ENCODE measurements at regions not wholly inside any gene's neighbourhood (a gene's known extent, or its start where the extent isn't known, plus 50 kb on each side); places are given as distances from the start of the nearest gene placed in this dataset.
A peak's percentile ranks its signal among the peaks of the same experiment; 100 is the strongest.

DNA sequence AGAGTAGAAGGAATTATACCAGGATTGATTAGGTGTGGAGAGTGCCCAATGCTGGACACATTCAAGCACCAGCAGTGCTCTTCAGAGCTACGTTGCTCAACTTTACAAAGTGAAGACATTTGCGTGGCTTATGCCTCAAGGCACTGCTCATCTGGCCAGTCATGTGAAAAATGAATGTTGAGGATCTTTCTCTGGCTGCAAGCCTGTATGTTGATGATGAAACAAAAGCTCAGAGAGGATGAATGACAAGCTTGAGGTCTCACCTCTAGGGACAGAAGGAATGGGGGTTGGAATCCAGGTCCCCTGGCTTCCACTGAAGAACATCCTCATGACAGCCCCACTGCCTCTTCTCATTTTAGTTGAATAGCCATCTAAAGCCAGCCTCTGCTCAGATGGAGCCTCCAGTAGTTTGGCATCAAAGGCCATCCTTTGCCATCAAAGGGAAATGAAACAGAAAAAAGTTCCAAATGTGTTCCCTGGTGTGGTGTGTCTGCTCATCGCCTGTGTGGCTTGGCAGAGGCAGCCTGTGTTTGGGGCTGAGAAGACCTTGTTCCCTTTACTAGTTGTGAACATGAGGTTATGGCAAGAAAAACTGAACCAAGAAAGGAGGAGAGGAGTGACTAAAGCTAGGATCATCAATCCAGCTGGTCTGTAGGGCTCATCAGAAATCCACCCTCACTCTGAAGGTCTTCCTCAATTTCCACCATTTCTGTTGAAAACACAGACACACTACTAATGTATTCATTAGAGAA lies 114.0 kb upstream of the KL start:
- TF ChIP-seq, protein P1, sequence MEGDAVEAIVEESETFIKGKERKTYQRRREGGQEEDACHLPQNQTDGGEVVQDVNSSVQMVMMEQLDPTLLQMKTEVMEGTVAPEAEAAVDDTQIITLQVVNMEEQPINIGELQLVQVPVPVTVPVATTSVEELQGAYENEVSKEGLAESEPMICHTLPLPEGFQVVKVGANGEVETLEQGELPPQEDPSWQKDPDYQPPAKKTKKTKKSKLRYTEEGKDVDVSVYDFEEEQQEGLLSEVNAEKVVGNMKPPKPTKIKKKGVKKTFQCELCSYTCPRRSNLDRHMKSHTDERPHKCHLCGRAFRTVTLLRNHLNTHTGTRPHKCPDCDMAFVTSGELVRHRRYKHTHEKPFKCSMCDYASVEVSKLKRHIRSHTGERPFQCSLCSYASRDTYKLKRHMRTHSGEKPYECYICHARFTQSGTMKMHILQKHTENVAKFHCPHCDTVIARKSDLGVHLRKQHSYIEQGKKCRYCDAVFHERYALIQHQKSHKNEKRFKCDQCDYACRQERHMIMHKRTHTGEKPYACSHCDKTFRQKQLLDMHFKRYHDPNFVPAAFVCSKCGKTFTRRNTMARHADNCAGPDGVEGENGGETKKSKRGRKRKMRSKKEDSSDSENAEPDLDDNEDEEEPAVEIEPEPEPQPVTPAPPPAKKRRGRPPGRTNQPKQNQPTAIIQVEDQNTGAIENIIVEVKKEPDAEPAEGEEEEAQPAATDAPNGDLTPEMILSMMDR (IDR thresholded peaks at IDR 0.05) = no peak
- peak in 1 of 4 donors; percentile 8 for TF ChIP-seq POLR2AphosphoS5 (IDR thresholded peaks at IDR 0.05)
- TF ChIP-seq POLR2A (IDR thresholded peaks at IDR 0.05) = no peak
- TF ChIP-seq EP300 (IDR thresholded peaks at IDR 0.05) = no peak
- H3K27me3 ChIP-seq = no peaks in the 10 kb centered on the region
- intact Hi-C loops (cut with DNase I) = no loop called here
- 76 to 81% methylated on average over 3 of the region's 3 CpGs for WGBS, 2 donors
- no peak overlapping the region for H3K4me3 ChIP-seq
- no peaks in the 10 kb centered on the region for H3K9me3 ChIP-seq
- no peak for DNase-seq
- H3K27ac ChIP-seq = peak overlapping the region; percentile 3 to 62 (median 48)
- H3K4me1 ChIP-seq = peaks cover 0 to 24% (median 13%) of the 10 kb centered on the region in 4 donors
- H3K36me3 ChIP-seq = no peaks in the 10 kb centered on the region

DNA sequence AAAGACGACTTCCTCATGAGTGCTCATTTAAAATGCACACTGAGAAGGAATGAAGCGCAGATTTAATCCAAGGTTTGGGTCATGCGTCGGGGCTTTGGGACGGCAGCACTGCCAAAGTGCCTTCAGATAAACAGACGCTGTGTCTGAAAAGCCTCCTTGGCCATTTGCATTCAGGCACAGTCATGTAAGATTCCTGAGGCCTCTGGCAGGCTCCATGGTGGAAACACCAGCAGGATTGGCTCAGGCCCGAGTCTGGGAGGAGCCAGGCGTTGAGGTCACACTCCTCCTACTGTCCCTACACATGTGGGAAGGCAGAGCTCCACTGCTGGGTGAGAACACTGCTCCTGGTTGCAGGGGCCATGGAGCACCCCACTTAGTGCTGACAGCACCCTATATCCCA lies 113.3 kb upstream of the KL start:
- peak; percentile 88 for DNase-seq
- no peak for TF ChIP-seq POLR2A (IDR thresholded peaks at IDR 0.05)
- TF ChIP-seq, protein P1 (IDR thresholded peaks at IDR 0.05) = no peak
- TF ChIP-seq EP300 (IDR thresholded peaks at IDR 0.05) = no peak
- TF ChIP-seq POLR2AphosphoS5 (IDR thresholded peaks at IDR 0.05) = peak in 1 of 4 donors; percentile 21
- Histone ChIP-seq H3K4me3 (no peak overlapping the region), H3K27ac (peak overlapping the region; percentile 3 to 62 (median 48)), H3K36me3 (no peaks in the 10 kb centered on the region), H3K27me3 (no peaks in the 10 kb centered on the region), H3K4me1 (peaks cover 0 to 24% (median 13%) of the 10 kb centered on the region in 4 donors), H3K9me3 (no peaks in the 10 kb centered on the region)
- 72 to 74% methylated on average over 8 of the region's 8 CpGs for WGBS, 2 donors
- intact Hi-C loops (cut with DNase I) = no loop called here

DNA sequence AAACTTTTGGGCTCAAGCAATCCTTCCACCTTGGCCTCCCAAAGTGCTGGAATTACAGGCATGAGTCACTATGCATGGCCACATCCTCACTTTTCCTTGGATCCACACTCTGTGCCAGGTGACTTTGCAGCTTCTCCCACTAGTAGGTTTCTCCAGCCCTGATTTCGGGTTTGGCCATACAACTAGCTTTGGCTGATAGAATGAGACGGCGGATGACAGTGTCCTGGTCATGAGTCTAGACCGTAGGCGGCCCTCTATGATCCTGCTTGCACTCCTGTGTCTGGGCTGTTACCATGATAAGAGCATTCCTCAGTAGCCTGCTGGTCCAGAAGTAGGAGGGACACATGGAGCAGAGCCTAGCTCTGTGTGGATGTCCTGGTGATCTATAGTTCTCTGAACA lies 112.5 kb upstream of the KL start:
- 94 to 96% methylated on average over 5 of the region's 5 CpGs for WGBS, 2 donors

DNA sequence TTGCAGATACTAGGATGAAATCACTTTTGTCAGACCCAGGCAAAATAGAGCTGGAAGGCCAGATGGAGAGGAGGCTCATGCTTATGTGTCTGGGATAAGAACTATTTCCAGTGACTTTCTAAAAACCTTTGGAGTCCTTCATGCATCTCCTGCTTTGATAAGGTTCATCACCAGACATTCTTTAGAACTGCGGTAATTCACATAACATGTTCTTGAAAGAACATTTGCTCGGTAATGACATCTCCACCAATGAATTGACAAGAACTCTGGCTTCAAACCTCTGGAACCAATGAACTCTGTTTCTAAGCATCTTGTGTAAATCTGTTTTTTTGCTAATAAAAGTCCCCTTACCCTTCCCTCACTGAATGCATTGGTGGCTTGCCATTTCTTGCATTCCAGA lies 112.0 kb upstream of the KL start:
- no peak for DNase-seq
- Histone ChIP-seq H3K4me3 (no peak overlapping the region), H3K9me3 (no peaks in the 10 kb centered on the region), H3K4me1 (peaks cover 0 to 24% (median 13%) of the 10 kb centered on the region in 4 donors), H3K36me3 (no peaks in the 10 kb centered on the region), H3K27me3 (no peaks in the 10 kb centered on the region), H3K27ac (no peak overlapping the region)
- no peak for TF ChIP-seq EP300 (IDR thresholded peaks at IDR 0.05)
- TF ChIP-seq, protein P1 (IDR thresholded peaks at IDR 0.05) = no peak
- TF ChIP-seq POLR2AphosphoS5 (IDR thresholded peaks at IDR 0.05) = no peak
- TF ChIP-seq POLR2A (IDR thresholded peaks at IDR 0.05) = no peak
- WGBS, 2 donors = 95 to 96% methylated on average over 2 of the region's 2 CpGs
- intact Hi-C loops (cut with DNase I) = no loop called here

More for the DNA sequence above, 112.5 kb upstream of the KL start:
- no peak overlapping the region for H3K27ac ChIP-seq
- no peaks in the 10 kb centered on the region for H3K9me3 ChIP-seq
- H3K4me3 ChIP-seq = no peak overlapping the region
- intact Hi-C loops (cut with DNase I) = no loop called here
- H3K27me3 ChIP-seq = no peaks in the 10 kb centered on the region
- TF ChIP-seq POLR2A (IDR thresholded peaks at IDR 0.05) (no peak), POLR2AphosphoS5 (IDR thresholded peaks at IDR 0.05) (no peak)
- H3K4me1 ChIP-seq = peaks cover 0 to 24% (median 13%) of the 10 kb centered on the region in 4 donors
- no peak for DNase-seq
- H3K36me3 ChIP-seq = no peaks in the 10 kb centered on the region

GRCh38 chr13:32905063-32905863 lies 111.0 kb upstream of the KL start:
- Histone ChIP-seq H3K4me3 (no peak overlapping the region), H3K27ac (peak overlapping the region in 1 of 4 donors; percentile 44), H3K4me1 (peaks cover 0 to 24% (median 13%) of the 10 kb centered on the region in 4 donors), H3K27me3 (no peaks in the 10 kb centered on the region), H3K9me3 (no peaks in the 10 kb centered on the region), H3K36me3 (no peaks in the 10 kb centered on the region)
- DNase-seq = no peak
- WGBS, 2 donors = 63 to 72% methylated on average over 6 of the region's 6 CpGs
- TF ChIP-seq POLR2A (IDR thresholded peaks at IDR 0.05) (no peak), POLR2AphosphoS5 (IDR thresholded peaks at IDR 0.05) (no peak)
- TF ChIP-seq, protein P1 (IDR thresholded peaks at IDR 0.05) = no peak
- intact Hi-C loops (cut with DNase I) = no loop called here

Measured in sigmoid colon (tissue), 6 donors.